Liver (tissue), 8 donors: ENCODE measurements at regions not wholly inside any gene's neighbourhood (a gene's known extent, or its start where the extent isn't known, plus 50 kb on each side); places are given as distances from the start of the nearest gene placed in this dataset.
"Not testable (repeated sequence)": the region's sequence is repeated elsewhere in the genome, so short reads cannot be mapped to it uniquely, and the experiment has no call there.

Source experiments
- DNase-seq: peaks from one replicate; pipeline ENCODE4 v3.0.0-alpha.2; 2017; ENCODE audit warnings: low spot score
- H3K27ac ChIP-seq, 2 donors: one replicate each; pipeline ENCODE4 v1.7.0; 2013; ENCODE audit warnings: inconsistent platforms in 2 of 2, low read length in 2 of 2, control low read depth in 1 of 2, low read depth in 1 of 2, mild to moderate bottlenecking in 1 of 2
- H3K27me3 ChIP-seq, 4 donors: one replicate each; pipeline versions ENCODE4 v1.6.1 to v1.7.0; 2013; ENCODE audit warnings: low read length in 3 of 4, inconsistent platforms in 1 of 4, mild to moderate bottlenecking in 1 of 4, moderate library complexity in 1 of 4; ENCODE audit not compliant: control insufficient read depth in 4 of 4, insufficient read depth in 4 of 4
- H3K36me3 ChIP-seq, 4 donors: one replicate each; pipeline versions ENCODE4 v1.6.1 to v1.7.0; 2013; ENCODE audit warnings: low read length in 3 of 4, mild to moderate bottlenecking in 3 of 4, low read depth in 1 of 4, moderate library complexity in 1 of 4; ENCODE audit not compliant: control insufficient read depth in 4 of 4, insufficient read depth in 3 of 4
- H3K4me1 ChIP-seq, 4 donors: one replicate each; pipeline versions ENCODE4 v1.6.1 to v1.7.0; 2013; ENCODE audit warnings: low read length in 3 of 4, mild to moderate bottlenecking in 3 of 4, moderate library complexity in 1 of 4; ENCODE audit not compliant: control insufficient read depth in 4 of 4, insufficient read depth in 4 of 4
- H3K4me3 ChIP-seq, 3 donors: one replicate each; pipeline versions ENCODE4 v1.6.1 to v1.7.0; 2013; ENCODE audit warnings: low read length in 3 of 3, control low read depth in 1 of 3, low read depth in 1 of 3, mild to moderate bottlenecking in 1 of 3
- H3K9ac ChIP-seq, 2 donors: one replicate each; pipeline ENCODE4 v1.7.0; 2013; ENCODE audit warnings: low read length in 2 of 2, mild to moderate bottlenecking in 2 of 2, moderate library complexity in 2 of 2, control low read depth in 1 of 2, low read depth in 1 of 2
- H3K9me3 ChIP-seq, 4 donors: one replicate each; pipeline versions ENCODE4 v1.6.1 to v1.7.0; 2013; ENCODE audit warnings: low read length in 3 of 4; ENCODE audit not compliant: control insufficient read depth in 4 of 4
- CTCF ChIP-seq: fragments of 150-350 bp; IDR thresholded peaks from 2 replicates; pipeline ENCODE4 v1.5.1; 2017; ENCODE audit warnings: improper control_type of control experiment, low read depth, low read length; ENCODE audit not compliant: missing input control
- EGR1 ChIP-seq, 2 donors: IDR thresholded peaks; 2 replicates each; pipeline ENCODE4 v1.6.1; 2016 to 2018; ENCODE audit warnings: antibody characterized with exemption in 2 of 2, low read depth in 2 of 2
- FOXA1 ChIP-seq: IDR thresholded peaks from 2 replicates; pipeline ENCODE4 v1.6.1; 2016; ENCODE audit warnings: antibody characterized with exemption
- FOXA2 ChIP-seq: IDR thresholded peaks from 2 replicates; pipeline ENCODE4 v1.6.1; 2016; ENCODE audit warnings: antibody characterized with exemption
- HNF4A ChIP-seq, 2 donors: conservative IDR thresholded peaks; 2 replicates each; pipeline ENCODE4 v1.6.1; 2016; ENCODE audit warnings: antibody characterized with exemption in 2 of 2, mild to moderate bottlenecking in 2 of 2
- HNF4G ChIP-seq: IDR thresholded peaks from 2 replicates; pipeline ENCODE4 v1.6.1; 2016; ENCODE audit warnings: antibody characterized with exemption
- JUND ChIP-seq, 2 donors: IDR thresholded peaks; 2 replicates each; pipeline ENCODE4 v1.6.1; 2016; ENCODE audit warnings: antibody characterized with exemption in 2 of 2
- NR2F2 ChIP-seq: IDR thresholded peaks from 2 replicates; pipeline ENCODE4 v1.6.1; 2016; ENCODE audit warnings: antibody characterized with exemption
- REST ChIP-seq: IDR thresholded peaks from 2 replicates; pipeline ENCODE4 v1.6.1; 2016; ENCODE audit warnings: antibody characterized with exemption, mild to moderate bottlenecking
- RXRA ChIP-seq, 2 donors: IDR thresholded peaks; 2 replicates each; pipeline ENCODE4 v1.6.1; 2017 to 2018; ENCODE audit warnings: antibody characterized with exemption in 2 of 2, mild to moderate bottlenecking in 1 of 2
- SP1 ChIP-seq: IDR thresholded peaks from 2 replicates; pipeline ENCODE4 v1.6.1; 2018; ENCODE audit warnings: antibody characterized with exemption, mild to moderate bottlenecking
- TAF1 ChIP-seq: conservative IDR thresholded peaks from 2 replicates; pipeline ENCODE4 v1.6.1; 2016; ENCODE audit warnings: antibody characterized with exemption, mild to moderate bottlenecking
- YY1 ChIP-seq: IDR thresholded peaks from 2 replicates; pipeline ENCODE4 v1.6.1; 2016; ENCODE audit warnings: antibody characterized with exemption, mild to moderate bottlenecking
- ZBTB33 ChIP-seq: IDR thresholded peaks from 2 replicates; pipeline ENCODE4 v1.6.1; 2016; ENCODE audit warnings: antibody characterized with exemption
- WGBS: extraction: QIAGEN DNeasy Blood & Tissue Kit; methylation state at CpG from one replicate; pipeline ENCODE4 v1.1.7; 2013; 5-methylcytosine and 5-hydroxymethylcytosine counted together
- TF ChIP-seq, protein P1 (sequence below): IDR thresholded peaks from 2 replicates; pipeline ENCODE4 v1.6.1; 2016; ENCODE audit warnings: antibody characterized with exemption
- TF ChIP-seq, protein P2 (sequence below): IDR thresholded peaks from 2 replicates; pipeline ENCODE4 v1.6.1; 2016; ENCODE audit warnings: antibody characterized with exemption
- donor health status: healthy.
- donor health status: healthy.
- donor health status: healthy.
- donor health status: healthy.
- donor health status: healthy.

DNA sequence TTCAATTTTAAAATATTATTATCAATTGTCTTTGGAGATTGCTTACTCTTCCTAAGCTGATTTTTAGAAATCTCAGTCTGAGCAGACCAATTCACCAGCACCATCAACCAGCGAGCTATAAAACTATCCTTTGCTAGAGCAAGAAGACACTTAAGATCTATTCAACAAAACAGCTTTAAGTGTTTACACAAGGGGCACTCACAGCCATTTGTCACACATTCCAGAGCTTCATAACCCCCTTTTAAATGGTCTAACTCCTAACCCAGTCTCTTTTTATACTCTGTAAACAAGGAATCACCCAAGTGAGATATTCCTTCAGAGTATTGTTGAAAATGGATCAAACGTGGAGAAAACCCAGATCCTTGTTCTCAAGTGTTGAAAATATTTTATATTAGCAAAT, 1294.1 kb upstream of the CHAC2 start:
- H3K36me3 ChIP-seq, result no peaks in the 10 kb centered on the region
- DNase-seq, result no peak
- WGBS, result 77% methylated on average over 2 of the region's 2 CpGs
- peaks cover 2 to 23% (median 18%) of the 10 kb centered on the region in 4 donors for H3K4me1 ChIP-seq
- no peak overlapping the region for H3K4me3 ChIP-seq
- no peaks in the 10 kb centered on the region for H3K9me3 ChIP-seq
- no peaks in the 10 kb centered on the region for H3K27me3 ChIP-seq
- TF ChIP-seq JUND (IDR thresholded peaks at IDR 0.05), result no peak
- no peak for TF ChIP-seq NR2F2
- no peak for TF ChIP-seq FOXA2
- TF ChIP-seq TAF1, result no peak
- TF ChIP-seq, protein P1, sequence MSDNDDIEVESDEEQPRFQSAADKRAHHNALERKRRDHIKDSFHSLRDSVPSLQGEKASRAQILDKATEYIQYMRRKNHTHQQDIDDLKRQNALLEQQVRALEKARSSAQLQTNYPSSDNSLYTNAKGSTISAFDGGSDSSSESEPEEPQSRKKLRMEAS, result no peak
- TF ChIP-seq, protein P2, sequence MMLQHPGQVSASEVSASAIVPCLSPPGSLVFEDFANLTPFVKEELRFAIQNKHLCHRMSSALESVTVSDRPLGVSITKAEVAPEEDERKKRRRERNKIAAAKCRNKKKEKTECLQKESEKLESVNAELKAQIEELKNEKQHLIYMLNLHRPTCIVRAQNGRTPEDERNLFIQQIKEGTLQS, result no peak
- TF ChIP-seq HNF4G, result no peak
- TF ChIP-seq CTCF, result no peak
- TF ChIP-seq FOXA1, result no peak
- no peak for TF ChIP-seq ZBTB33
- TF ChIP-seq SP1, result no peak
- TF ChIP-seq REST, result no peak
- no peak for TF ChIP-seq EGR1 (IDR thresholded peaks at IDR 0.05; ENCODE audit: low read depth in 2 of 2)
- TF ChIP-seq RXRA (IDR thresholded peaks at IDR 0.05), result no peak
- TF ChIP-seq HNF4A (conservative IDR thresholded peaks at IDR 0.05), result no peak
- no peak for TF ChIP-seq YY1
- H3K27ac ChIP-seq, result no peak overlapping the region
- no peak overlapping the region for H3K9ac ChIP-seq

GRCh38 chr2:52470457-52470856, 1297.1 kb upstream of the CHAC2 start:
- 90% methylated on average over 1 of the region's 1 CpG for WGBS
- not testable (repeated sequence) for DNase-seq

More at GRCh38 chr2:52470457-52470856, 1297.1 kb upstream of the CHAC2 start:
- not testable (repeated sequence) for H3K36me3 ChIP-seq, H3K4me3 ChIP-seq, H3K9ac ChIP-seq, H3K27me3 ChIP-seq, H3K9me3 ChIP-seq, H3K27ac ChIP-seq
- peaks cover 2 to 18% (median 15%) of the 10 kb centered on the region in 4 donors for H3K4me1 ChIP-seq
